Stomach (tissue), 4 donors: ENCODE measurements at regions not wholly inside any gene's neighbourhood (a gene's known extent, or its start where the extent isn't known, plus 50 kb on each side); places are given as distances from the start of the nearest gene placed in this dataset.

Experiments
- EP300 ChIP-seq: sonication (generic); formaldehyde crosslinking; IDR thresholded peaks from one replicate; pipeline ENCODE4 v1.6.1; 2017; ENCODE audit warnings: antibody characterized with exemption
- POLR2A ChIP-seq, 4 donors: fragments of 450-650 bp; IDR thresholded peaks; one replicate each; pipeline ENCODE4 v1.6.1; 2016; ENCODE audit warnings: antibody characterized with exemption in 4 of 4, control low read depth in 2 of 4, mild to moderate bottlenecking in 1 of 4, moderate library complexity in 1 of 4
- POLR2AphosphoS5 ChIP-seq, 3 donors: sonication (generic); formaldehyde crosslinking; IDR thresholded peaks; one replicate each; pipeline ENCODE4 v1.6.1; 2016; ENCODE audit warnings: antibody characterized with exemption in 3 of 3
- TF ChIP-seq, protein P1 (sequence below), 7 experiments: fragments of 450-650 bp in 4 of 7; fragments of 200-600 bp in 3 of 7; sonication (generic) in 3 of 7; IDR thresholded peaks; one replicate each; pipeline ENCODE4 v1.5.1; 2016 to 2019; ENCODE audit warnings: antibody characterized with exemption in 7 of 7, control low read depth in 2 of 7, mild to moderate bottlenecking in 1 of 7

- TF ChIP-seq, protein P1, sequence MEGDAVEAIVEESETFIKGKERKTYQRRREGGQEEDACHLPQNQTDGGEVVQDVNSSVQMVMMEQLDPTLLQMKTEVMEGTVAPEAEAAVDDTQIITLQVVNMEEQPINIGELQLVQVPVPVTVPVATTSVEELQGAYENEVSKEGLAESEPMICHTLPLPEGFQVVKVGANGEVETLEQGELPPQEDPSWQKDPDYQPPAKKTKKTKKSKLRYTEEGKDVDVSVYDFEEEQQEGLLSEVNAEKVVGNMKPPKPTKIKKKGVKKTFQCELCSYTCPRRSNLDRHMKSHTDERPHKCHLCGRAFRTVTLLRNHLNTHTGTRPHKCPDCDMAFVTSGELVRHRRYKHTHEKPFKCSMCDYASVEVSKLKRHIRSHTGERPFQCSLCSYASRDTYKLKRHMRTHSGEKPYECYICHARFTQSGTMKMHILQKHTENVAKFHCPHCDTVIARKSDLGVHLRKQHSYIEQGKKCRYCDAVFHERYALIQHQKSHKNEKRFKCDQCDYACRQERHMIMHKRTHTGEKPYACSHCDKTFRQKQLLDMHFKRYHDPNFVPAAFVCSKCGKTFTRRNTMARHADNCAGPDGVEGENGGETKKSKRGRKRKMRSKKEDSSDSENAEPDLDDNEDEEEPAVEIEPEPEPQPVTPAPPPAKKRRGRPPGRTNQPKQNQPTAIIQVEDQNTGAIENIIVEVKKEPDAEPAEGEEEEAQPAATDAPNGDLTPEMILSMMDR (IDR thresholded peaks at IDR 0.05), result no peak
- TF ChIP-seq EP300 (no peak), POLR2A (IDR thresholded peaks at IDR 0.05) (no peak), POLR2AphosphoS5 (IDR thresholded peaks at IDR 0.05) (no peak)
Observed at GRCh38 chr21:38752051-38752505, 53.7 kb upstream of the ETS2 start.
